Stimulated activated CD4-positive, alpha-beta T cell treated with anti-CD3 and anti-CD28 coated beads, Interleukin-1b, Interleukin-23, amount 100 ng/mL, for 24 hours (primary cell): ENCODE measurements at regions not wholly inside any gene's neighbourhood (a gene's known extent, or its start where the extent isn't known, plus 50 kb on each side); places are given as distances from the start of the nearest gene placed in this dataset.
"Not testable (repeated sequence)": the region's sequence is repeated elsewhere in the genome, so short reads cannot be mapped to it uniquely, and the experiment has no call there.

ENCODE experiments used
- DNase-seq, 4 experiments: peaks; one replicate each; pipeline ENCODE4 v3.0.0-alpha.2; 2020; ENCODE audit warnings: low read depth in 4 of 4, low spot score in 1 of 4

- DNase-seq: no peak
Measured at GRCh38 chr10:131822692-131823245, 78.0 kb upstream of the PPP2R2D start.

- not testable (repeated sequence) for DNase-seq
Measured at GRCh38 chr10:131823601-131824099, 77.2 kb upstream of the PPP2R2D start.

GRCh38 chr10:131824371-131825149, 76.2 kb upstream of the PPP2R2D start:
- no peak for DNase-seq

- DNase-seq: no peak
Measured at GRCh38 chr10:131825150-131825848, 75.5 kb upstream of the PPP2R2D start.

GRCh38 chr10:131825960-131826650, 74.7 kb upstream of the PPP2R2D start:
- no peak for DNase-seq

- no peak for DNase-seq
Measured at GRCh38 chr10:131829156-131829930, 71.5 kb upstream of the PPP2R2D start.

- DNase-seq: no peak
Measured at GRCh38 chr10:131830446-131831130, 70.2 kb upstream of the PPP2R2D start.

GRCh38 chr10:131831561-131831960, 69.2 kb upstream of the PPP2R2D start:
- no peak for DNase-seq

GRCh38 chr10:131832056-131832685, 68.6 kb upstream of the PPP2R2D start:
- no peak for DNase-seq

- DNase-seq: no peak
Measured at GRCh38 chr10:131833013-131833412, 67.8 kb upstream of the PPP2R2D start.

- no peak for DNase-seq
Measured at GRCh38 chr10:131833446-131834080, 67.2 kb upstream of the PPP2R2D start.

- DNase-seq: no peak
Measured at GRCh38 chr10:131834152-131834810, 66.5 kb upstream of the PPP2R2D start.

GRCh38 chr10:131838966-131839742, 61.7 kb upstream of the PPP2R2D start:
- no peak for DNase-seq

GRCh38 chr10:131839880-131840787, 60.7 kb upstream of the PPP2R2D start:
- DNase-seq: not testable (repeated sequence)

GRCh38 chr10:131840788-131841118, 60.1 kb upstream of the PPP2R2D start:
- DNase-seq: no peak

- no peak for DNase-seq
Measured at GRCh38 chr10:131841131-131841660, 59.6 kb upstream of the PPP2R2D start.

- no peak for DNase-seq
Measured at GRCh38 chr10:131841661-131842139, 59.1 kb upstream of the PPP2R2D start.
